ENCODE measurements at regions not wholly inside any gene's neighbourhood (a gene's known extent, or its start where the extent isn't known, plus 50 kb on each side); places are given as distances from the start of the nearest gene placed in this dataset.

DNA sequence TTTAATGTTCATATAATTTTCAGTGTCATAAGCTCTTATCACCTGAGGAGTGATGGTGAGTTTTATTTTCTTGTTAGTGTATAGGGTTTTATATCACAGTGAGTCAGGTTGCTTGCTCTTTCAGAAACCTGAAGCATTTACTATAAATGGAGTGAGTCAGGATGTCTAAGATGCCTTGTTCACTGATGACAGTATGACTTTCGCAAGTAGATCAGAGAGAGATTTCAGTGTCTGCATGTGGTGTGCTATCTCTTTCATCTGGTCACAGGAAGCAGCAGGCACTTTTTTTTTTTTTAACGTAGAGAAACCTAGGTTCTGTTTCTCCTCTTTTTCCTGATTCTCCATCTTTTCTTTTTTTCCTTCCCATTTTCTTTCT lies 237.1 kb downstream of the DMRTA1 start:
- peak in 1 of 2 donors; percentile 14 for TF ChIP-seq POLR2A (IDR thresholded peaks at IDR 0.05)
- TF ChIP-seq, protein P1, sequence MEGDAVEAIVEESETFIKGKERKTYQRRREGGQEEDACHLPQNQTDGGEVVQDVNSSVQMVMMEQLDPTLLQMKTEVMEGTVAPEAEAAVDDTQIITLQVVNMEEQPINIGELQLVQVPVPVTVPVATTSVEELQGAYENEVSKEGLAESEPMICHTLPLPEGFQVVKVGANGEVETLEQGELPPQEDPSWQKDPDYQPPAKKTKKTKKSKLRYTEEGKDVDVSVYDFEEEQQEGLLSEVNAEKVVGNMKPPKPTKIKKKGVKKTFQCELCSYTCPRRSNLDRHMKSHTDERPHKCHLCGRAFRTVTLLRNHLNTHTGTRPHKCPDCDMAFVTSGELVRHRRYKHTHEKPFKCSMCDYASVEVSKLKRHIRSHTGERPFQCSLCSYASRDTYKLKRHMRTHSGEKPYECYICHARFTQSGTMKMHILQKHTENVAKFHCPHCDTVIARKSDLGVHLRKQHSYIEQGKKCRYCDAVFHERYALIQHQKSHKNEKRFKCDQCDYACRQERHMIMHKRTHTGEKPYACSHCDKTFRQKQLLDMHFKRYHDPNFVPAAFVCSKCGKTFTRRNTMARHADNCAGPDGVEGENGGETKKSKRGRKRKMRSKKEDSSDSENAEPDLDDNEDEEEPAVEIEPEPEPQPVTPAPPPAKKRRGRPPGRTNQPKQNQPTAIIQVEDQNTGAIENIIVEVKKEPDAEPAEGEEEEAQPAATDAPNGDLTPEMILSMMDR (IDR thresholded peaks at IDR 0.05 in 4 of 5, conservative IDR thresholded peaks at IDR 0.05 in 1 of 5) = no peak

All from gastrocnemius medialis (tissue), 4 donors.